HG02840 (cell line): ENCODE measurements at regions not wholly inside any gene's neighbourhood (a gene's known extent, or its start where the extent isn't known, plus 50 kb on each side); places are given as distances from the start of the nearest gene placed in this dataset.

Experiments used
- ATAC-seq: cut with Tn5 transposase; IDR thresholded peaks from one replicate; pipeline ENCODE4 v1.9.1; 2021; ENCODE audit warnings: mild to moderate bottlenecking, moderate library complexity, moderate number of reproducible peaks; ENCODE audit not compliant: unreplicated experiment, low FRiP score

DNA sequence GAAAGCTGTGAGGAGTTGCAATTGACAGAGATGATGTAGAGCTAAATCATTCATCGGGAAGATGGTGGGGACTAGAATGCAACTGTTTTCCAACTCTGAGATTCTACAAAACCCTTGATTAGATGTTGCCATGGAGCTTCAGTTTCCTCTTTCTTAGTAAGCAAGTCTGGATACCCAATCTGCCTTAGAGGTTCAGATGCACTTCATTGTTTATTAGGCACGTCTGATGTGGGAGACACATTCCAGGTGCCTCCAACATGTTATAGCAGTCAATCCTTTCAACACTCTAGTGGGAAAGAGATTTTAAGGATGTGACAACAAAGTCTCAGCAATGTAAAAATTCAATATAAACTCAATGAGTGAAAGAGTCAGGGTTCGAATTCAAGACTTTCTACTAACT is 291.3 kb upstream of the PHYHIPL start:
- no peak for ATAC-seq

DNA sequence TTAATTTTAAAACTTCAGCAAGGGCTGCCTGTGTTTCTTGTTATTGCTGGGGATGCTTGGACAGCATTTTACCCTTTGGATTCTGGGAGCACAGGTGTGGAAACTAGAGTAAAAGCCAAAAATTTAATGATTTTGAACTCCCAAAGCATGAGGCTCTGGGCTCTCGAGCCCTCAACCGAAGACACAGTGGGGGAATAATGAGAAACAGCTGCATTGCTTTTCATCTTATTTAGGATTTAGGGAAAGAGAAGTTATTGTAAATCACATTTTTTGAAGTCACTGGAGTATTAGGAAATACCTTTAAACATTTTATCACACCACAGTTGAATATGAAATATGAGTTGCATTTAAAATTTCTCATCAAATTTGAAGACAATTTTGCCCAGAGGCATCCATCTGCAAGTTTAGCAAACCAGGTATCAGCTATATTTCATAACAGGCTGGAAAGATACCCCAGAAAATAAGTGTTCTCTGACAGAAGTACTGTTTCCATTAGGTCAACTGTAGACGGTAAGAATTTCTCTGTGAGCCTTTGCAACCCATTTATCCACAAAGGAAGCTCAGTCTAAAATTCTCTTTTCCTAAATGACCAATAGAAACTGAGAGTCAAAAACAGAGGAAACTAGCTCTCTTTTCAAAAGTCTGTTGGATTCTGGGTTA is 290.6 kb upstream of the PHYHIPL start:
- no peak for ATAC-seq

DNA sequence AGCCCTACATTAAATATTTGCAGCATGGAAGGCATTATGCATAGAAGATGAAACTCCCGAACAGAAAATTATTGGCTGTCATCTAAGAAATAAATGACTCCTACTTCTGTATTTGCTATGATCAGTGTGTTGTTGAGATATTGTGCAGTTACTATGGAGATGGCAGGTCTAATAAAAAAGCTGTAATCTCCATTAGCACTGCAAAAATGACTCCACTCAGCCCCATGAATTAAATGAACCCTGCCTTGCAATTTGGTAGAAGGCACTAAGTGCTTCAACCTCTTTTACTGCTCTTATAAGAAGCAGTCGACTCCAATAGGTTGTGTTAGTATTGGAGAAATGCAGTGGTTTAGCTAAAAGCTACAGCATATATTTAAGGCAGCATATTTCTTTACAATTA is 290.0 kb upstream of the PHYHIPL start:
- ATAC-seq = no peak

DNA sequence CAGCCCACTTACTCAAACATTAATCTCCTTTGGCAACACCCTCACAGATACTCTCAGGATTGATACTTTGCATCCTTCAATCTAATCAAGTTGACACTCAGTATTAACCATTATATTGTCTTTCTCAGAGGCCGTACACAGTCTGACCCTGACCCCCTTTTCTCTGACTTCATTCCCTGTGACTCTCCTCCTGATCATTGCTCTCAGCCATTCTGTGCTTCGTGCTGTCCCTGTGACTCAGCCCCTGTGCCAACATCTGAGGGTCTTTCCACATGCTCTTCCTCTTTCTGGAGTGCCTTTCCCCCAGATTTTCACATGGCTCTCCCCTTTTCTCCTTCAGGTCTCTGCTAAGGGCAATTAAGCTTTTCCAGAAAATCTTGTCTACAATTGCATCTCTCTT is 289.0 kb upstream of the PHYHIPL start:
- ATAC-seq = no peak

DNA sequence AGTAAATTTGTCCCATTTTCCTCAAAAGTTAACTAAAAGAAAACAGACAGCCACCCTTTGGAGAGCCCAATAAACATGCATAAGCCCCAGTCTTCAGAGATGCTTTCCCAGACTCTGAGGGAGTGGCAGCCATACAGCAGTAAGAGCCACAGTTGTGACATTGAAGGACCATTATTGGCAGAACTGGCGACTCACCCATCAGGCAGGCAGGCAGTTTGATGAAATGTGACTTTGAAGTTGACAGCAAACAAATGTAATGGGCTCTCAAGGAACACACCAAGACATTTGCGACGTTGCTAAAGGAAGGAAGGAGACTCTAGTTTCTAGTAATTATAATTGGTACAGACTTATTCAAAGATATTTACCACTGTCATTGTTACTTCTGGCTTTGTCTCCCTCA is 287.5 kb upstream of the PHYHIPL start:
- no peak for ATAC-seq

DNA sequence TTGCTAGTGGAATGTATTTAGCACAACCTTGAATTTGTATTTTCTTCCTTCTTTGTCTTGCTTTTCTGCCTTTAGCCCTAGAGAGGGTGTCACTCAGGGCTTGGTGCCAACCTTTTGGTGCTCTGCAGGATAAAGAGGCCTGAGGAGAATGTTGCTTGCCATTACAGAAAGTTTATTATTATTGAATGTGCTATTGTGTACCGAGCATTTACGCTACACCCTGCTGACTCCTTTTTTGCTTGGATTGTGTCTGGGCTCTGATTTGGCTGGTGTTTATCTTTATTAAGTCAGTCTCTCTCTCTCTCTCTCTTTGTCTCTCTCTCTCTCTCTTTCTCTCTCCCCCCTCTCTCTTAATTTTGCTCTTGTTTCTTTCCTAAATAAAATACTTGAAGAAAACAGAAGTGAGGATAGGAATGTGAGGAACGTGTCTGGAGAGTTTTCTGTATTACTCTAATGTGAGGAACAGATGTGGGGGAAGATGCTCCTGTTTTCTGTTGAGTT is 284.4 kb upstream of the PHYHIPL start:
- ATAC-seq = no peak

DNA sequence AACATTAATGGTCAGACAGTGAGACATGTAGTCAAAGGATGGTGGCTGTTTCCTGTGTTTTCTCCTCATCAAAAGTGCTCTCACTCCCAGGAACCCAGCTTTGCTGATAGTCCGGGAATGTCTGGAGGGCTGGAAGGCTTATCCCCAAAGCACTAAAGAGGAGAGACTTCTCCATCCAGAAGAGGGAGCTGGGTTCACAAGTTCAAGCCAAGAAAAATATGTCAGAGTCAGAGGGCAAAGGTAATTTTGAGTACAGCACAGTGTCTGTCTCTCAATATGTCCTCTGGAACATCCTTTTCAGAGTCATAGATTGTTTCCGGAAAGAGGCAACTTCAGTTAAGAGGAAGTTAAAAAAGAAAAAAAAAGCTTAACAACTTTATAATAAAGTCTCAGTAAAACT is 281.5 kb upstream of the PHYHIPL start:
- ATAC-seq = no peak

DNA sequence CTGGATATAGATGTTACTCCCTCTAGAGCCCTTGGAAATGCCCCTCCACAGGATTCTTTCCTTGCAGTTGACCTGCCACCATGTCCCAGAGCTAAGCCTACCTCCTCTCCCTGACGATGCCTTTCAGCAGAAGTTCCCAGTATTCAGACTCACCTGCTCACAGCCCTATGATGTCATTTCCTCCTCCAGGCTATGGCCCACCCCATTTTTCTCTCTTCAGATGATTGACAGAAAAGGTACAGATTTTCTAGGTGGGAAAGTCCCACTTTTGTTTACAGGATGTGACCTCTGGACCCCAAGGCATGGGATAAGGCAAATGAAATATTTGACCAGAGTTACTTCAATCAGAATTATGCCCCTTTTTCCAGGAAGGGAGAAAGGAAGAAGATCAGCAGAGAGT is 280.2 kb upstream of the PHYHIPL start:
- ATAC-seq = no peak

DNA sequence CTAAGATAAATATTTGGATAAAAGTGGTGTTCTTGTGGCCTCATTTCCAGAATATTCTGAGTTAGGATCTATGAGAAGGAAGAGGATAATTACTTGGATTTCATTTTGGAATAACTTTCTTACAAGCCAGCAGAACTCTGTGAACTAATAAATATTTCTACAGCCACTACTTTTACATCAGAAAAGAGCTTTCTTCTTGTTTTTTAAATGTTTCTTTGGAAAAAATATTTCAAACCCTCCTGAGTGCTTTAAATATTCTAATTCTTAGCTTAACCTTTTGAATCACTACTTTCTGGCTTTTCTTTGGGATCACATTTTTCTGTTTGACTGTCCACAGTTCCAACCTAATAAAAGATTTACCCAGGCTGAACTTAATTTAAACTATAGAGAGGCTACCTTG is 279.2 kb upstream of the PHYHIPL start:
- ATAC-seq = no peak

DNA sequence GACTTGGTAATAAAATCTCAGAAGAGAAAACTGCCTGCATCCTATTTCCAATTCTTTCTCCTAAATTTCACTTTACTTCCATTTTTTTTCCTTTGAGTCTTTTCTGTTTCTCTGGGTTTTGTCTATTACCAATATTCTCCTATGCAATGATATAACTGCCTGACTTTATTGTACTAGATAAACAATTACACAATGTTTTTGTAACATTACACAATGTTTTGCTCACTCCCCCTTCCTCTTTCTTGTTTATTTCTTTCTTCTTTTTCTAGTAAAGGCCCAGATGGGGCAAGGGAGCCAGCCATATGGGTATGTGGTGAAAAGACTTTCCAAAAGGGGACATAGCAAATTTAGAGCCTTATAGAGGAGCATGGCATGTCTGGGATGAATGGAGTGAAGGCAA is 278.7 kb upstream of the PHYHIPL start:
- ATAC-seq = no peak

DNA sequence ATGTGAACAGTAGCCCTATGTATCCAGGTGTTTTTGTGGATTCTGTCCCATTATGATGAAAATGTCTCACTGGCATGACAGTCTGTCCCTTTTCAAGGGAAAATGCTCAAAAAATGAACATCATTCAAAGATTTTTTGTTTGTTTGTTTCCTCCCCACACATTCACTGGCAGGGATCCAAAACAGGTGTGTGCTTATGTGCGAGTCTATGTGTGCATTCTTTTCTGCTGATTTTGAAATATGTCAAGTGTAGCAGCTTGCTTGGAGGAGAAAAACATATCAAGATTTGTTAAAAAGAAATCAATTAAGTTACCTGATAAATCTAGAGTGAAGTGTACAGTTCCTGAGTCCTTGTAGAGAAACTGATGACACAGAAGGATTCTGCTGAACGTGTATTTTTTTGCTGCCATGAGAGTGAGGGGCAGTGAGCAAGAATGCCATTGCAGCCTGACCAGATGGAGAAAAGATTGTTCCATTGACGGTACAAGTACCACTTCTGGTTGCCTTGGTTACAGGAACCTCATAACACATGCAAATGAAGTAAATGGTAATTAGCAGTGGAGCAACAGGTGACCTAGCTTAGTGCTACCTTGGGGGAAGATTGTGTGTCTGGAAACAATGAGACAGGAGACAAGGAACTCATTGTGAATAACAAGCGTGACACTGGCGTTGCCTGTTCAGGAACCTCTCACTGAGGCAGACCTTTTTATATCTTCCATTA is 277.4 kb upstream of the PHYHIPL start:
- no peak for ATAC-seq

DNA sequence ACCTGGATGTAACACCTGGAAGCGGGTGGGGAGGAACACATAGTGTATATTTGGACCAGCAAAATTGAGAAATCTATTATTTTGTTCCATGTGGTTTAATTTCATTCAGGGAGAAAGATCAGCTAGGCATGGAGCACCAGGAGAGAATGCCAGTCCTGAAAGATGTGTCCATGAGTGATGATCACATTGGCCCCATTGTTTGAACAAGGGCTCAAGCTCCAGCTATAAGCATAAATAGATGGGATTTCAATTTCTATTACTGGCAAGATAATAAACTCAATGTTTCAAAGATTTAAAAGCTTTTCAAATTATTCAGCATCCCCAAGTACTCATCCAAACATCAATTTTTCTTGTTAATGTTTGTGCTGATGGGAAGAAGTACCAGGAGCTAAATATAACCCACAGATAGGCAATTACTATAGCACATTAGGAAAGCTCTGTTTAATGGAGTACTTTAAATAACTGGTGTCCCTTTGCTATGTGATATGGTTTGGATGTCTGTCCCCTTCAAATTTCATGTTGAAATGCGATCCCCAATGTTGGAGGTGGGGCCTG is 275.3 kb upstream of the PHYHIPL start:
- ATAC-seq = no peak

DNA sequence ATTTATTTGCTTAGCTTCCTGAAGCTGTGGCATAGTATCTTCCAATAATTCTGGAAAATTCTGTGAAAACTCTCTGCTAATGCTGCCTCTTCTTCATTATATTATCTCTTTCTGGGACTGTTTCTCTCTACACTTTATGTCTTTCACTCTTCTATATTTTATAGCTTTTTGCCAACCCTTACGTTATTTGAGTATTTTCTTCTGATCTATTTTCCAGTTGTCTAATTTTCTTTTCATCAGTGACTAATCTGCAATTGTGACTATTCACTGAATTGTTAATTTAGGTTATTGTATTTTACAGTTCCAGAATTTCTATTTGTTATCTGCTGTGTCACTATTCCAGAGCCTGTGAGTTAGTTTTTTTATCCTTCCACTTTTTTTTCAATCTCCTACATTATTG is 273.4 kb upstream of the PHYHIPL start:
- no peak for ATAC-seq

DNA sequence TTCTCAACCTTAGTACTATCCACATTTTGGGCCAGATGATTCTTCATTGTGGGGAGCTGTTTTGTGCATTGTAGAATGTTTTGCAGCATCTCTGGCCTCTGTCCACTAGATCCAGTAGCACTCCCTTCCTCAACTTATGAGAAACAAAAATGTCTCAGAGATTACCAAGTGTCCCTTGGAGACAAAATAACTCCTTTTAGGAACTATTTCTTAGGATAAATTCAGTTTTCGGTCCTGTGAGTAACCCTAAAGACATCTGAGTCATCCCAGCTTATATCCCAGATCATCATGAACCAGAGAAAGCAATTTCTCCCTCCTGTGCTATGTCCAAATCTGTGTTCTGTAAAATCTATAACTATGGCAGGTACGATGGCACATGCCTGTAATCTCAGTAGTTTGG is 266.6 kb upstream of the PHYHIPL start:
- no peak for ATAC-seq

DNA sequence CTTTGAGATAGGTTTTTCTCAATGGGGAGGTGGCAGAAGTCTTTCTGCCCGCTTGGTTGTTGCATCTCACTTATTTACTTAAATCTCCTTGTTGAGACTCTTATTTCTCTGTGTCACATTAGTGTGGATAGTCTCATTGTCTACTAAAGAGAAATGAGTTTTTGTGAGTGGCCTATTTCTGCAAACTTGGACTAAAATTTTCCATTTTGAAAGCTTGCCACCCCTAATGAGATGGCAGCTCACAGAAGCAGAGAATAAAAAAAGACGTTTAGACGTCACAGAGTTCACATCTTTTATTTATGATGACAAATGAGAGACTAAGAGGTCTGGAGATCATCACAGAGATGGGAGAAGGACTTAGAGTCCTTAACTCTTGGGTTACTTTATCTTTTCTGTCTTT is 262.7 kb upstream of the PHYHIPL start:
- no peak for ATAC-seq

DNA sequence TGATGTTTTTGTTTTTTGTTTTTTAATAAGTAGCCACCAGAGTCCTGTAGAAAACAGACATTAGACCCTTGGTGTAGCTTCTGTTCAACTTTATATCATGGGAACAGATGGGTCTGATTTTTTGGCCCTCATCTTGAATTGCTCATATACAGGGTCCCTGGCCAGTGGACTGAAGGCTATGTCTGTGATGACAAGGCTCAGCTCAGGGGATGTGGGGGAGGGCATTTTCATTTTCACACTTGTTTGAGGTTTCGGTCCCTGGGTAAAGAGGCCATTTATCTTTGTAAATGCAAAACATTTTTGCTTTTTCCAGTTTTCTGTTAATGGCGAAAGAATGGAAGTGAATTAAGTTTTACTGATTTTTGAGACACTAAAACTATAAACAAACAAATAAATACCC is 257.6 kb upstream of the PHYHIPL start:
- ATAC-seq = no peak

DNA sequence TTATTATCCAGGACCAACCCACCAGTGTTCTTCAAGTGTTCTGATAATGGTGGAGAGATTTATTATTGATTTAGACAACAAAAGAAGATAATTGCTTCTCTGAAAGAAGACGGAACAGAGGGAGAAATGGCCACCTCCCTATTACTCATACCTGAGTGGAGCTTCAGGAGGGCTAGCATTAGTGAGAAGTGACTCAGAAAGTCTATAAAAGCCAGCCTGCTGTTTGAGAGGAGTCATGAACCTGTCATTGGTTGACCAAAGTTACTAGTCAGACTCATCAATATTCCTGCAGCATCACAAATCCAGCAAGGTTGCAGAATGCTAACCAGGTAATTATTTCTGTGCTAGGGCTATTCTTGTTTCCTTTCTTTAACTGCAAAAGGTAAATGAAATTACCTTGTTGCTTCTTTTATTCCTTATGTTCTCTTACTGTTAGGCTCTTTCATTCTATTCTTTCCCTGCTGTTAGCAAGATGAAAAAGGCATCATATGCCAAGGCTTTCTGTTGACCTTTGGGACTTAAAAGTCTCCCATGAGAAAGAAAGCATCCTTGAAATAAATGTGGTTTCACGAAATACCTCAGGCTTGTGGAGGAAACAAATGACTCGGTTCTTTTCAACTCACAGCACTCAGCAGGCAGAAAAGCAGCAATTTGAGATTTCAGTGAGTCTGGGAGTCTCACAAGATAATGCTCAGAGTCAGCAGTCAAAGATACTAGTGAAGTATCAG is 256.4 kb upstream of the PHYHIPL start:
- no peak for ATAC-seq

DNA sequence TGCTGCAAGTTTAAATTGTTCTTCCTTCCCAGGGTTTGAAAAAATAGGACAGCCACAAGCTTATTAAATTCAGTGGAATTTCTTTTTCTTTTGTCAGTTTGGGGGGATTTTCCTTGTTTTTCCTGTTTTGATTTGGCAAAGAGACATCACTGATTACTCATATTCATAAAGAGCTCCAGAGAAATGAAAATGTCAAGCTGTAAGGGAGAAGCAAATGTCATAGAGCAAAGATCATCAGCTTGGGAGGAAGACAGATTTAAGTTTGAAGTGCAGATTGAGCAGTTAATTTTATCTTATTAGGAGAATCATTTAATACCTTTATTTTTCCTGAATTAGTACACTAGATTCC is 255.8 kb upstream of the PHYHIPL start:
- ATAC-seq = no peak

DNA sequence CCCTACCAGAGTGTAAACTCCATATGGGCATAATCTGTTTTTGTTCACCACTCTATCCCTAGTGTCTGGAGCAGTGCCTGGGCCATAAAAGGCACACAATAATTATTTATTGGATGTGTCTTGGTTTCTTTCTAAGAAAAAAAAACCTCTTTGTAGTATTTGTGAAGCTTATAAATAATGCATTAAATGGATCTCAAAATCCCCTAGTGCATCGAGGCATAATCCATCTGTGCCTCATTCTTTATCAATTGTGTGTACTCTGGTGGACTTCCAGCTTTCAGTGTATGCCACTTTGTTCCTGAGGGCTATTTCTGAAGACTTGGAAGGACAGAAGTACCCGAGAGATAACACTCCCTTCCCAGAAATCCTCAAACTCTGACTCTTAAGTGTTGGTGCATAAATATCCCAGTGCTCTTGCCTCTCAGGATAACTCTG is 255.0 kb upstream of the PHYHIPL start:
- no peak for ATAC-seq

DNA sequence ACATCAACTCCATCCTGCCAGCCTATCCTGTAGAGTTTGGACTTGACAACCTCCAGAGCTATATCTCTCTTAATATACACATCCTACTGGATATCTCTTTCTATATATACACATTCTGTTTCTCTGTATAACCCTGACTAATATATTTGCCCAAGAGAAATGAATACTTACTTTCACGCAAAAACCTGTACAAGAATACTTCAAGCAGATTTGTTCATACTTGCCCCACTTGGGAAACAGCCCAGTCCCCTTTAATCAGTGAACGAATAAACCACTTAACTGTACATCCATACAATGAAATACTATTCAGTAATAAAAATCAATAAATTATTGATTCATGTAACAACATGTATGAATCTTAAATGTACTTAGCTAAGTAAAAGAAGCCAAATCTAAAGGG is 251.1 kb upstream of the PHYHIPL start:
- no peak for ATAC-seq

DNA sequence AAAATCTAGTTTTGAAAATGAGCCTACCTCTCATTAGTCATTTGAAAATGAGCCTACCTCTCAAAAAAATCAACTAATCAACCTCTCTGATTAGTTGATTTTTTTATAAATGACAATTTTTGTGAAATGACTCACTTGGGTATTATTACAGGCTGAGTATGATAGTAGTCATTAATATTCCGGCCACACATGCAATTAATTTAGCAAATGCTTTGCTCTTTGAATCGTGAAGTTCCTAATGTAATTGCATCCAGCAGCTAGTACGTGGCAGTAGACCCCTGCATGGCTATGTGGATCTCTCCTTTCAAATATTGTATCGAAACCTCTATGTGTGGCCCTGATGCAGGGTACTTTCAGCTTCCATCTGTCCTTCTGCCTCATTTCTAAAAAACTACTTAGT is 245.9 kb upstream of the PHYHIPL start:
- no peak for ATAC-seq
